H1 (cell line): ENCODE measurements at regions not wholly inside any gene's neighbourhood (a gene's known extent, or its start where the extent isn't known, plus 50 kb on each side); places are given as distances from the start of the nearest gene placed in this dataset.

Experiments used
- CTCF ChIA-PET: fragments of 300-600 bp; sonication (Branson Sonifier 250); formaldehyde crosslinking; loops from one replicate; lab custom pipeline; 2021; ENCODE audit not compliant: partially characterized antibody; lab: Charles Lee
- POLR2A ChIA-PET: fragments of 300-600 bp; sonication (Branson Sonifier 250); formaldehyde crosslinking; loops from one replicate; lab custom pipeline; 2021; ENCODE audit warnings: inconsistent platforms; ENCODE audit not compliant: partially characterized antibody; lab: Charles Lee
- DNase-seq, 2 experiments: peaks; one replicate each; pipeline versions ENCODE4 v3.0.0 to v3.0.0-alpha.2; 2010 to 2022; ENCODE audit warnings: low spot score in 2 of 2, low read depth in 1 of 2, mixed read lengths in 1 of 2
- FAIRE-seq: peaks from 2 replicates; lab custom pipeline; 2011; peaks lifted over from hg19 to GRCh38; lab: Jason Lieb, UNC
- H2AFZ ChIP-seq: 2 replicates; pipeline ENCODE4 v1.8.1; 2012; ENCODE audit warnings: low read length, inconsistent platforms
- H2AK5ac ChIP-seq: 2 replicates; pipeline ENCODE4 v1.6.1; 2013; ENCODE audit warnings: low read depth, low read length
- H2BK120ac ChIP-seq: replicated peaks from 2 replicates; pipeline ENCODE3; 2013; ENCODE audit warnings: low read depth, low read length, inconsistent platforms
- H2BK12ac ChIP-seq: 2 replicates; pipeline ENCODE4 v1.6.1; 2013; ENCODE audit warnings: low read depth, low read length
- H2BK15ac ChIP-seq: 2 replicates; pipeline ENCODE4 v1.6.1; 2013; ENCODE audit warnings: low read length
- H2BK20ac ChIP-seq: 2 replicates; pipeline ENCODE4 v1.6.1; 2013; ENCODE audit warnings: low read length
- H2BK5ac ChIP-seq: 2 replicates; pipeline ENCODE4 v1.6.1; 2013; ENCODE audit warnings: low read depth, low read length
- H3K14ac ChIP-seq: 2 replicates; pipeline ENCODE4 v1.6.1; 2013; ENCODE audit warnings: inconsistent platforms; ENCODE audit not compliant: insufficient read length
- H3K18ac ChIP-seq: 2 replicates; pipeline ENCODE4 v1.6.1; 2013; ENCODE audit warnings: low read length; ENCODE audit errors: extremely low read depth
- H3K23ac ChIP-seq: 2 replicates; pipeline ENCODE4 v1.6.1; 2013; ENCODE audit warnings: inconsistent platforms; ENCODE audit not compliant: insufficient read length
- H3K23me2 ChIP-seq: 2 replicates; pipeline ENCODE4 v1.6.1; 2013; ENCODE audit warnings: low read depth, low read length
- H3K27ac ChIP-seq: 2 replicates; pipeline ENCODE4 v1.6.1; 2011; ENCODE audit warnings: low read depth, low read length, inconsistent platforms
- H3K27me3 ChIP-seq, 4 experiments: replicated peaks in 1 of 4; 1 replicate in 1 of 4; 2 replicates in 3 of 4; pipeline versions ENCODE4 v1.6.1 to v1.8.1; 2011 to 2013; ENCODE audit warnings: low read length in 3 of 4, mild to moderate bottlenecking in 3 of 4, inconsistent platforms in 2 of 4, mixed read lengths in 2 of 4, moderate library complexity in 1 of 4; ENCODE audit not compliant: control insufficient read depth in 3 of 4, insufficient read depth in 3 of 4; ENCODE audit errors: extremely low read depth in 1 of 4
- H3K36me3 ChIP-seq, 4 experiments: 2 replicates each; pipeline versions ENCODE4 v1.6.1 to v1.8.1; 2011 to 2013; ENCODE audit warnings: mild to moderate bottlenecking in 4 of 4, low read length in 3 of 4, moderate library complexity in 2 of 4, control low read depth in 1 of 4, inconsistent platforms in 1 of 4; ENCODE audit not compliant: insufficient read depth in 4 of 4, control insufficient read depth in 2 of 4
- H3K4ac ChIP-seq: replicated peaks from 2 replicates; pipeline ENCODE3; 2013; ENCODE audit warnings: low read length, low read depth, mixed read lengths, inconsistent platforms; ENCODE audit not compliant: insufficient read length
- H3K4me1 ChIP-seq, 4 experiments: replicated peaks in 1 of 4; 1 replicate in 1 of 4; 2 replicates in 3 of 4; pipeline versions ENCODE4 v1.6.1 to v1.8.1; 2011 to 2013; ENCODE audit warnings: low read length in 3 of 4, inconsistent platforms in 2 of 4, mixed read lengths in 1 of 4; ENCODE audit not compliant: insufficient read depth in 4 of 4, control insufficient read depth in 3 of 4
- H3K4me2 ChIP-seq, 2 experiments: 2 replicates each; pipeline versions ENCODE4 v1.6.1 to v1.8.1; 2011 to 2013; ENCODE audit warnings: low read depth in 2 of 2, low read length in 2 of 2, control low read depth in 1 of 2, inconsistent platforms in 1 of 2, mild to moderate bottlenecking in 1 of 2; ENCODE audit not compliant: insufficient read depth in 1 of 2
- H3K4me3 ChIP-seq, 4 experiments: fragments of 200-600, 300-600 bp in 1 of 4; sonication (generic), shearing (Covaris generic), sonication (Bioruptor Twin) in 1 of 4; 2 replicates each; pipeline versions ENCODE4 v1.5.1 to v1.8.1; 2011 to 2016; ENCODE audit warnings: low read length in 4 of 4, low read depth in 3 of 4, control low read depth in 2 of 4, inconsistent platforms in 2 of 4, mild to moderate bottlenecking in 2 of 4, mixed read lengths in 1 of 4, moderate library complexity in 1 of 4; ENCODE audit not compliant: insufficient read depth in 2 of 4; ENCODE audit errors: extremely low read depth in 1 of 4
- H3K56ac ChIP-seq: replicated peaks from 2 replicates; pipeline ENCODE3; 2013; ENCODE audit warnings: low read depth, mild to moderate bottlenecking, mixed read lengths, low read length, inconsistent platforms; ENCODE audit not compliant: insufficient read length
- H3K79me1 ChIP-seq: 2 replicates; pipeline ENCODE4 v1.6.1; 2013; ENCODE audit warnings: low read depth, low read length, control low read depth
- H3K79me2 ChIP-seq, 2 experiments: 2 replicates each; pipeline versions ENCODE4 v1.6.1 to v1.8.1; 2012 to 2013; ENCODE audit warnings: low read length in 2 of 2, mild to moderate bottlenecking in 2 of 2, inconsistent platforms in 1 of 2; ENCODE audit not compliant: insufficient read depth in 2 of 2, control insufficient read depth in 1 of 2
- H3K9ac ChIP-seq, 4 experiments: replicated peaks in 1 of 4; 1 replicate in 1 of 4; 2 replicates in 3 of 4; pipeline versions ENCODE4 v1.6.1 to v1.8.1; 2011 to 2013; ENCODE audit warnings: low read depth in 3 of 4, low read length in 3 of 4, control low read depth in 2 of 4, mild to moderate bottlenecking in 2 of 4, moderate library complexity in 2 of 4, inconsistent platforms in 1 of 4; ENCODE audit errors: extremely low read depth in 1 of 4
- H3K9me3 ChIP-seq, 2 experiments: 2 replicates each; pipeline versions ENCODE4 v1.6.1 to v1.8.1; 2012 to 2013; ENCODE audit warnings: mild to moderate bottlenecking in 2 of 2, moderate library complexity in 2 of 2, control low read depth in 1 of 2, inconsistent platforms in 1 of 2, low read depth in 1 of 2, low read length in 1 of 2, mixed read lengths in 1 of 2; ENCODE audit not compliant: insufficient read depth in 2 of 2
- H4K20me1 ChIP-seq, 2 experiments: replicated peaks in 1 of 2; 2 replicates each; pipeline versions ENCODE3 to v1.8.1; 2011 to 2013; ENCODE audit warnings: inconsistent platforms in 2 of 2, low read length in 2 of 2, mild to moderate bottlenecking in 1 of 2; ENCODE audit not compliant: insufficient read depth in 2 of 2, control insufficient read depth in 1 of 2
- H4K5ac ChIP-seq: 2 replicates; pipeline ENCODE4 v1.6.1; 2013; ENCODE audit warnings: low read length, low read depth, mixed read lengths, inconsistent platforms; ENCODE audit not compliant: insufficient read length
- H4K8ac ChIP-seq: 2 replicates; pipeline ENCODE4 v1.8.0; 2013; ENCODE audit warnings: mild to moderate bottlenecking, moderate library complexity, low read length, inconsistent platforms; ENCODE audit not compliant: insufficient read depth; ENCODE audit errors: extremely low read depth
- H4K91ac ChIP-seq: replicated peaks from 2 replicates; pipeline ENCODE3; 2013; ENCODE audit warnings: low read length, mixed read lengths, inconsistent platforms; ENCODE audit not compliant: insufficient read length
- ATF3 ChIP-seq: IDR thresholded peaks from 2 replicates; pipeline ENCODE4 v1.6.1; 2011; ENCODE audit warnings: low read depth, mild to moderate bottlenecking, low read length; ENCODE audit not compliant: insufficient read depth
- JUND ChIP-seq: IDR thresholded peaks from 2 replicates; pipeline ENCODE4 v1.6.1; 2011; ENCODE audit warnings: mild to moderate bottlenecking, improper control_type of control experiment, low read length
- MAFK ChIP-seq: IDR thresholded peaks from 2 replicates; pipeline ENCODE4 v1.6.1; 2012; ENCODE audit warnings: low read depth, mild to moderate bottlenecking, improper control_type of control experiment, low read length
- POLR2AphosphoS5 ChIP-seq: IDR thresholded peaks from 2 replicates; pipeline ENCODE4 v1.6.1; 2011; ENCODE audit warnings: low read depth, low read length
- RAD21 ChIP-seq, 2 experiments: IDR thresholded peaks in 1 of 2; conservative IDR thresholded peaks in 1 of 2; 2 replicates each; pipeline ENCODE4 v1.6.1; 2011; ENCODE audit warnings: low read depth in 2 of 2, low read length in 2 of 2, improper control_type of control experiment in 1 of 2, inconsistent platforms in 1 of 2, mild to moderate bottlenecking in 1 of 2, moderate library complexity in 1 of 2
- WGBS, 2 experiments: shearing (Covaris generic) in 1 of 2; methylation state at CpG; one replicate each; pipeline versions ENCODE4 v1.1.6 to v1.1.7; 2013 to 2015; ENCODE audit warnings: low lambda C conversion rate in 2 of 2, mixed read lengths in 2 of 2, inconsistent platforms in 1 of 2, low coverage in 1 of 2, missing lambda C conversion rate in 1 of 2; ENCODE audit not compliant: insufficient replicate concordance in 2 of 2, insufficient coverage in 1 of 2, insufficient read length in 1 of 2; ENCODE audit errors: extremely low coverage in 1 of 2, missing lambda C conversion rate in 1 of 2; 5-methylcytosine and 5-hydroxymethylcytosine counted together

- Histone ChIP-seq H3K23ac (no peak overlapping the region), H3K9ac (no peak overlapping the region), H2BK5ac (no peak overlapping the region), H3K4me2 (no peak overlapping the region), H4K5ac (no peak overlapping the region), H3K4me1 (peaks cover 0 to 4% (median 0%) of the 10 kb centered on the region in 4 experiments; a peak in 3 of 7 replicates), H3K79me1 (no peaks in the 10 kb centered on the region; the same call in 1 of the 2 replicates), H2BK15ac (no peak overlapping the region), H3K23me2 (no peaks in the 10 kb centered on the region), H3K27ac (no peak overlapping the region), H3K79me2 (no peaks in the 10 kb centered on the region), H2BK12ac (no peak overlapping the region), H2BK120ac (no peak overlapping the region), H4K20me1 (no peaks in the 10 kb centered on the region), H3K56ac (no peak overlapping the region), H3K14ac (no peak overlapping the region), H3K4me3 (no peak overlapping the region), H3K27me3 (peaks cover 13 to 28% (median 18%) of the 10 kb centered on the region in 4 experiments), H2BK20ac (no peak overlapping the region), H3K18ac (no peak overlapping the region), H3K9me3 (no peaks in the 10 kb centered on the region), H4K8ac (no peak overlapping the region), H3K4ac (no peak overlapping the region), H2AFZ (no peak overlapping the region), H2AK5ac (no peak overlapping the region), H4K91ac (no peak overlapping the region), H3K36me3 (no peaks in the 10 kb centered on the region)
- DNase-seq (no peak), FAIRE-seq (no peak)
- ChIA-PET CTCF (interaction anchor here (1.2 kb wide), 1 partner anchor 13 kb away, joined by 4 read pairs; no protein-coding TSS in a partner anchor), POLR2A (no interaction called here)
- TF ChIP-seq POLR2AphosphoS5 (no peak), RAD21 (IDR thresholded peaks at IDR 0.05 in 1 of 2, conservative IDR thresholded peaks at IDR 0.05 in 1 of 2; ENCODE audit: low read depth in 2 of 2, low read length in 2 of 2) (no peak), MAFK (peak; percentile 74; the same call in 1 of the 2 replicates), JUND (no peak), ATF3 (no peak)
- 90% methylated on average over 3 of the region's 3 CpGs; no CpG with 5 or more reads in 1 of the 2 experiments for WGBS, 2 experiments
Measured at GRCh38 chr12:24011927-24012507, 62.5 kb upstream of the SOX5 start.
